GM12878 (cell line): ENCODE measurements at regions not wholly inside any gene's neighbourhood (a gene's known extent, or its start where the extent isn't known, plus 50 kb on each side); places are given as distances from the start of the nearest gene placed in this dataset.

ENCODE experiments used
- ATAC-seq: fragments of 200-7000 bp; cut with Tn5 transposase; 3 replicates; pipeline ENCODE4 v1.9.1; 2020; ENCODE audit warnings: mild to moderate bottlenecking, moderate library complexity
- BruUV-seq: library from RNA; stranded (reverse); fragments of 400-500 nt; replicated peaks from 2 replicates; lab custom pipeline; 2021; lab: Mats Ljungman, UMichigan
- CTCF ChIA-PET: fragments of 300-600 bp; sonication (Branson Sonifier 250); formaldehyde crosslinking; extraction: SDS; loops from one replicate; lab custom pipeline; 2021; ENCODE audit warnings: inconsistent platforms; lab: Yijun Ruan, JAX
- POLR2A ChIA-PET: fragments of 350-600 bp; formaldehyde crosslinking; extraction: SDS; loops from one replicate; lab custom pipeline; 2021; ENCODE audit warnings: inconsistent platforms; lab: Charles Lee
- RAD21 ChIA-PET: fragments of 300-600 bp; sonication (Branson Sonifier 250); formaldehyde crosslinking; loops from one replicate; lab custom pipeline; 2023; ENCODE audit warnings: antibody characterized with exemption; ENCODE audit not compliant: unreplicated experiment; lab: Charles Lee
- SMC1A ChIA-PET: fragments of 300-600 bp; sonication (Branson Sonifier 250); formaldehyde crosslinking; loops from one replicate; lab custom pipeline; 2023; ENCODE audit not compliant: unreplicated experiment, uncharacterized antibody; lab: Charles Lee
- DNase-seq: peaks from one replicate; pipeline ENCODE4 v3.0.0-alpha.2; 2011; ENCODE audit warnings: low read depth, low spot score
- FAIRE-seq: peaks from 3 replicates; lab custom pipeline; 2011; peaks lifted over from hg19 to GRCh38; lab: Jason Lieb, UNC
- H2AFZ ChIP-seq: 2 replicates; pipeline ENCODE4 v1.6.0; 2011; ENCODE audit warnings: low read depth, low read length, control low read depth; ENCODE audit not compliant: control insufficient read depth
- H3K27ac ChIP-seq: 2 replicates; pipeline ENCODE4 v1.5.1; 2011; ENCODE audit warnings: control low read depth; ENCODE audit not compliant: control insufficient read depth, insufficient read depth
- H3K27me3 ChIP-seq, 2 experiments: replicated peaks in 1 of 2; 2 replicates each; pipeline versions ENCODE4 v1.6.0 to v1.6.1; 2011; ENCODE audit warnings: low read length in 1 of 2; ENCODE audit not compliant: control insufficient read depth in 2 of 2, insufficient read depth in 2 of 2
- H3K36me3 ChIP-seq, 2 experiments: 2 replicates each; pipeline ENCODE4 v1.5.1; 2011; ENCODE audit warnings: low read length in 1 of 2; ENCODE audit not compliant: control insufficient read depth in 2 of 2, insufficient read depth in 2 of 2
- H3K4me1 ChIP-seq: 2 replicates; pipeline ENCODE4 v1.6.1; 2011; ENCODE audit warnings: mild to moderate bottlenecking, low read length, moderate library complexity, mixed read lengths; ENCODE audit not compliant: control insufficient read depth, insufficient read depth
- H3K4me2 ChIP-seq: 2 replicates; pipeline ENCODE4 v1.6.0; 2011; ENCODE audit warnings: control low read depth; ENCODE audit not compliant: control insufficient read depth, insufficient read depth
- H3K4me3 ChIP-seq: fragments of 200-600 bp; sonication (generic); 2 replicates; pipeline ENCODE4 v1.5.1; 2016
- H3K79me2 ChIP-seq: 2 replicates; pipeline ENCODE4 v1.6.0; 2011; ENCODE audit warnings: low read length; ENCODE audit not compliant: control insufficient read depth, insufficient read depth
- H3K9ac ChIP-seq: 2 replicates; pipeline ENCODE4 v1.8.0; 2011; ENCODE audit warnings: low read length, control low read depth, mixed read lengths; ENCODE audit not compliant: control insufficient read depth, insufficient read depth
- H3K9me3 ChIP-seq: replicated peaks from 3 replicates; pipeline ENCODE4 v1.5.1; 2011; ENCODE audit warnings: mild to moderate bottlenecking, low read length; ENCODE audit not compliant: control insufficient read depth, insufficient read depth
- H4K20me1 ChIP-seq: 2 replicates; pipeline ENCODE4 v1.6.0; 2011; ENCODE audit not compliant: control insufficient read depth, insufficient read depth
- BACH1 ChIP-seq: fragments of 450-650 bp; IDR thresholded peaks from 2 replicates; pipeline ENCODE4 v1.6.1; 2017; ENCODE audit warnings: mild to moderate bottlenecking, borderline replicate concordance
- FOXM1 ChIP-seq: IDR thresholded peaks from 2 replicates; pipeline ENCODE4 v1.6.1; 2012; ENCODE audit warnings: low read depth, mild to moderate bottlenecking, inconsistent platforms, low read length, moderate library complexity
- KDM1A ChIP-seq: fragments of 200-600 bp; sonication (generic); IDR thresholded peaks from 2 replicates; pipeline ENCODE4 v1.6.1; 2016; ENCODE audit warnings: borderline replicate concordance
- PAX8 ChIP-seq: fragments of 450-650 bp; IDR thresholded peaks from 2 replicates; pipeline ENCODE4 v1.6.1; 2017; ENCODE audit warnings: mild to moderate bottlenecking, moderate library complexity
- RB1 ChIP-seq: fragments of 450-650 bp; formaldehyde crosslinking; IDR thresholded peaks from 2 replicates; pipeline ENCODE4 v1.6.1; 2017; ENCODE audit warnings: mild to moderate bottlenecking, borderline replicate concordance
- SMAD1 ChIP-seq: fragments of 450-650 bp; IDR thresholded peaks from 2 replicates; pipeline ENCODE4 v1.6.1; 2018; ENCODE audit warnings: mild to moderate bottlenecking, low read depth; ENCODE audit not compliant: partially characterized antibody
- STAT3 ChIP-seq: IDR thresholded peaks from 2 replicates; pipeline ENCODE4 v1.6.1; 2011; ENCODE audit warnings: low read depth, low read length, improper control_type of control experiment
- TARDBP ChIP-seq: IDR thresholded peaks from 2 replicates; pipeline ENCODE4 v1.6.1; 2016; ENCODE audit warnings: borderline replicate concordance
- ZNF274 ChIP-seq: IDR thresholded peaks from one replicate; pipeline ENCODE4 v1.8.0; 2011; ENCODE audit not compliant: insufficient read length, insufficient read depth
- WGBS: methylation state at CpG from one replicate; pipeline ENCODE4 v1.1.6; 2016; ENCODE audit warnings: low lambda C conversion rate; ENCODE audit not compliant: insufficient replicate concordance, insufficient coverage; ENCODE audit errors: missing lambda C conversion rate; 5-methylcytosine and 5-hydroxymethylcytosine counted together
- in situ Hi-C: fragments of 300-500 bp; cut with MboI; formaldehyde crosslinking; loops from 9 replicates; pipeline ENCODE4 v1.14.3; 2018; ENCODE audit warnings: mixed read lengths
- intact Hi-C: fragments of 100-400 bp; cut with micrococcal nuclease; formaldehyde crosslinking; loops from one replicate; pipeline ENCODE4 v1.14.2; 2022; ENCODE audit not compliant: unreplicated experiment
- TF ChIP-seq, protein P1 (sequence below): fragments of 450-650 bp; IDR thresholded peaks from 2 replicates; pipeline ENCODE4 v1.6.1; 2018; ENCODE audit warnings: mild to moderate bottlenecking, low read depth, moderate library complexity; ENCODE audit not compliant: partially characterized antibody

DNA sequence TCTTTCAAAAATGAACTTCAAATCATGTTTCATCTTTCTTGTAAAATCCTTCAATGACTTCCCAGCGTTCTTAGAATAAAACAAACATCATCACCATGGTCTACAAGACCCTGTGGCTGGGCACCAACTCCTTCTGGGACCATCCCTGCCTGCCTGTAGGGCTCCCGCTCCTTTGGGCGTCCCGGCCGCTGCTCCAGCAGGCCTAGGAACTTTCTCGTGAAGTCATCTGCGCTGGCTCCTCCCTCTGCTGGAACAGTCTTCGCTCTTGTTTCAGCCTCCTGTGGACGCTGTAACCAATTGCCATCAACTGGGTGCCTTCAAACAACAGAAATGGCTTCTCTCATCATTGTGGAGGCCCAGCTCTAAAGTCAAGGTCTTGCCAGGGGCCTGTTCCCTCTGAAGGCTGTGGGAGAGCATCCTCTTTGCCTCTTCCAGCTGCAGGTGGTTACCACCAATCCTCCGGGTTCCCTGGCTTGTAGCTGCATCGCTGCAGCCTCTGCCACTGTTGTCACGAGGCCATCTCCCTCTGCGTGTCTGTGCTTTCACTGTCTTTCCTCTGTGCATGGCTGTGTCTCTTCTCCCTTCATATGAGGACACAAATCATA lies 185.5 kb upstream of the SDK2 start:
- CTCF ChIA-PET = no interaction called here
- BruUV-seq = no TSS peak
- POLR2A ChIA-PET = no interaction called here
- H3K9me3 ChIP-seq = no peaks in the 10 kb centered on the region
- H3K9ac ChIP-seq = no peak overlapping the region
- intact Hi-C loops (no loop called here), in situ Hi-C loops (no loop called here)
- SMC1A ChIA-PET = no interaction called here
- TF ChIP-seq RB1 = no peak
- no peak for TF ChIP-seq BACH1
- TF ChIP-seq FOXM1 = no peak
- no peak for TF ChIP-seq ZNF274
- TF ChIP-seq KDM1A = no peak
- TF ChIP-seq, protein P1, sequence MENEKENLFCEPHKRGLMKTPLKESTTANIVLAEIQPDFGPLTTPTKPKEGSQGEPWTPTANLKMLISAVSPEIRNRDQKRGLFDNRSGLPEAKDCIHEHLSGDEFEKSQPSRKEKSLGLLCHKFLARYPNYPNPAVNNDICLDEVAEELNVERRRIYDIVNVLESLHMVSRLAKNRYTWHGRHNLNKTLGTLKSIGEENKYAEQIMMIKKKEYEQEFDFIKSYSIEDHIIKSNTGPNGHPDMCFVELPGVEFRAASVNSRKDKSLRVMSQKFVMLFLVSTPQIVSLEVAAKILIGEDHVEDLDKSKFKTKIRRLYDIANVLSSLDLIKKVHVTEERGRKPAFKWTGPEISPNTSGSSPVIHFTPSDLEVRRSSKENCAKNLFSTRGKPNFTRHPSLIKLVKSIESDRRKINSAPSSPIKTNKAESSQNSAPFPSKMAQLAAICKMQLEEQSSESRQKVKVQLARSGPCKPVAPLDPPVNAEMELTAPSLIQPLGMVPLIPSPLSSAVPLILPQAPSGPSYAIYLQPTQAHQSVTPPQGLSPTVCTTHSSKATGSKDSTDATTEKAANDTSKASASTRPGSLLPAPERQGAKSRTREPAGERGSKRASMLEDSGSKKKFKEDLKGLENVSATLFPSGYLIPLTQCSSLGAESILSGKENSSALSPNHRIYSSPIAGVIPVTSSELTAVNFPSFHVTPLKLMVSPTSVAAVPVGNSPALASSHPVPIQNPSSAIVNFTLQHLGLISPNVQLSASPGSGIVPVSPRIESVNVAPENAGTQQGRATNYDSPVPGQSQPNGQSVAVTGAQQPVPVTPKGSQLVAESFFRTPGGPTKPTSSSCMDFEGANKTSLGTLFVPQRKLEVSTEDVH = no peak
- no peak for TF ChIP-seq TARDBP
- no peak for TF ChIP-seq PAX8
- TF ChIP-seq SMAD1 = no peak
- no peak for TF ChIP-seq STAT3
- H3K27ac ChIP-seq = no peak overlapping the region
- H3K4me2 ChIP-seq = no peak overlapping the region
- DNase-seq (no peak), FAIRE-seq (no peak), ATAC-seq (no peak)
- H2AFZ ChIP-seq = no peak overlapping the region
- no peak overlapping the region for H3K4me3 ChIP-seq
- RAD21 ChIA-PET = no interaction called here
- no peaks in the 10 kb centered on the region; a peak in 2 of 4 replicates for H3K27me3 ChIP-seq
- WGBS = 29% methylated on average over 13 of the region's 13 CpGs
- H3K79me2 ChIP-seq = no peaks in the 10 kb centered on the region
- H4K20me1 ChIP-seq = no peaks in the 10 kb centered on the region
- H3K4me1 ChIP-seq = no peaks in the 10 kb centered on the region
- H3K36me3 ChIP-seq = no peaks in the 10 kb centered on the region
